Endothelial cell of umbilical vein (primary cell): ENCODE measurements at regions not wholly inside any gene's neighbourhood (a gene's known extent, or its start where the extent isn't known, plus 50 kb on each side); places are given as distances from the start of the nearest gene placed in this dataset.

Experiments
- BruUV-seq: library from RNA; stranded (reverse); fragments of 400-500 nt; replicated peaks from 2 replicates; lab custom pipeline; 2021; lab: Mats Ljungman, UMichigan
- CTCF ChIA-PET: fragments of 300-600, 350-600 bp; sonication (Branson Sonifier 250); formaldehyde crosslinking; loops from one replicate; lab custom pipeline; 2021; ENCODE audit warnings: antibody characterized with exemption, inconsistent platforms; lab: Charles Lee
- POLR2A ChIA-PET: fragments of 300-600, 350-600 bp; sonication (Branson Sonifier 250); formaldehyde crosslinking; loops from one replicate; lab custom pipeline; 2021; ENCODE audit warnings: antibody characterized with exemption, inconsistent platforms; lab: Charles Lee
- DNase-seq: peaks from one replicate; pipeline ENCODE4 v3.0.0-alpha.2; 2011; ENCODE audit warnings: low read depth, low spot score
- FAIRE-seq: peaks from 2 replicates; lab custom pipeline; 2011; peaks lifted over from hg19 to GRCh38; lab: Jason Lieb, UNC
- H2AFZ ChIP-seq: 2 replicates; pipeline ENCODE4 v1.6.0; 2012; ENCODE audit warnings: low read depth, low read length, control low read depth, inconsistent platforms
- H3K27ac ChIP-seq: 2 replicates; pipeline ENCODE4 v1.5.1; 2011; ENCODE audit warnings: low read depth, mild to moderate bottlenecking, control low read depth, low read length, moderate library complexity; ENCODE audit not compliant: insufficient read depth
- H3K27me3 ChIP-seq, 2 experiments: 2 replicates each; pipeline versions ENCODE4 v1.6.0 to v1.6.1; 2011; ENCODE audit warnings: low read length in 2 of 2, mixed read lengths in 1 of 2; ENCODE audit not compliant: control insufficient read depth in 2 of 2, insufficient read depth in 2 of 2
- H3K36me3 ChIP-seq, 2 experiments: 2 replicates in 1 of 2; 3 replicates in 1 of 2; pipeline ENCODE4 v1.5.1; 2011; ENCODE audit warnings: low read length in 2 of 2, mild to moderate bottlenecking in 1 of 2, moderate library complexity in 1 of 2; ENCODE audit not compliant: control insufficient read depth in 2 of 2, insufficient read depth in 2 of 2; ENCODE audit errors: extremely low read depth in 1 of 2
- H3K4me1 ChIP-seq: 3 replicates; pipeline ENCODE4 v1.5.1; 2011; ENCODE audit warnings: mild to moderate bottlenecking, low read length; ENCODE audit not compliant: control insufficient read depth, insufficient read depth; ENCODE audit errors: extremely low read depth
- H3K4me2 ChIP-seq: 2 replicates; pipeline ENCODE4 v1.6.1; 2011; ENCODE audit warnings: low read length, control low read depth, mixed read lengths; ENCODE audit not compliant: insufficient read depth
- H3K4me3 ChIP-seq, 3 experiments: fragments of 200-600 bp in 1 of 3; sonication (generic), shearing (Covaris generic) in 1 of 3; replicated peaks in 1 of 3; 2 replicates each; pipeline ENCODE4 v1.5.1; 2011 to 2016; ENCODE audit warnings: control low read depth in 3 of 3, low read length in 3 of 3, mild to moderate bottlenecking in 2 of 3, inconsistent platforms in 1 of 3, low read depth in 1 of 3, moderate library complexity in 1 of 3; ENCODE audit not compliant: insufficient read depth in 1 of 3
- H3K79me2 ChIP-seq: 2 replicates; pipeline ENCODE4 v1.6.0; 2012; ENCODE audit warnings: low read length, inconsistent platforms; ENCODE audit not compliant: control insufficient read depth, insufficient read depth
- H3K9ac ChIP-seq: replicated peaks from 2 replicates; pipeline ENCODE3; 2011; ENCODE audit warnings: low read length, control low read depth; ENCODE audit not compliant: insufficient read depth; ENCODE audit errors: extremely low read depth
- H3K9me1 ChIP-seq: replicated peaks from 3 replicates; pipeline ENCODE4 v1.6.0; 2011; ENCODE audit warnings: mild to moderate bottlenecking, low read length; ENCODE audit not compliant: control insufficient read depth, insufficient read depth; ENCODE audit errors: extremely low read depth
- H3K9me3 ChIP-seq: replicated peaks from 2 replicates; pipeline ENCODE4 v1.5.1; 2012; ENCODE audit warnings: low read length, inconsistent platforms; ENCODE audit not compliant: control insufficient read depth, insufficient read depth
- H4K20me1 ChIP-seq: replicated peaks from 2 replicates; pipeline ENCODE3; 2011; ENCODE audit warnings: mild to moderate bottlenecking, low read length; ENCODE audit not compliant: control insufficient read depth, insufficient read depth; ENCODE audit errors: extremely low read depth
- EZH2 ChIP-seq: IDR thresholded peaks from 2 replicates; pipeline ENCODE4 v1.6.1; 2012; ENCODE audit warnings: borderline replicate concordance, low read depth, mild to moderate bottlenecking, moderate library complexity, low read length, inconsistent platforms; ENCODE audit not compliant: severe bottlenecking
- FOS ChIP-seq: IDR thresholded peaks from 2 replicates; pipeline ENCODE4 v1.6.1; 2011; ENCODE audit warnings: mild to moderate bottlenecking, low read length, moderate library complexity, borderline replicate concordance; ENCODE audit not compliant: insufficient read depth
- GATA2 ChIP-seq: IDR thresholded peaks from 2 replicates; pipeline ENCODE4 v1.7.0; 2011; ENCODE audit warnings: low read depth, mild to moderate bottlenecking, moderate library complexity, mixed read lengths, low read length; ENCODE audit not compliant: insufficient read length, insufficient read depth
- JUN ChIP-seq: IDR thresholded peaks from 2 replicates; pipeline ENCODE4 v1.6.1; 2011; ENCODE audit warnings: borderline replicate concordance, low read depth; ENCODE audit not compliant: insufficient read length, insufficient read depth
- MYC ChIP-seq: IDR thresholded peaks from one replicate; pipeline ENCODE4 v1.6.1; 2011; ENCODE audit warnings: mild to moderate bottlenecking, low read depth, low read length
- POLR2A ChIP-seq: IDR thresholded peaks from 2 replicates; pipeline ENCODE4 v1.6.1; 2012; ENCODE audit warnings: low read depth, mild to moderate bottlenecking, control low read depth, low read length
- POLR2AphosphoS5 ChIP-seq: IDR thresholded peaks from 2 replicates; pipeline ENCODE4 v1.6.1; 2012; ENCODE audit warnings: low read depth, mild to moderate bottlenecking, control low read depth, low read length, moderate library complexity; ENCODE audit not compliant: insufficient read depth
- dilution Hi-C: fragments of 300-500 bp; cut with MboI; formaldehyde crosslinking; loops from one replicate; pipeline ENCODE4 v1.15.0; 2019; ENCODE audit warnings: low sequenced_read_pairs; ENCODE audit not compliant: extremely low pct_ligation_motif_present
- intact Hi-C: fragments of 100-400 bp; cut with micrococcal nuclease; formaldehyde crosslinking; loops from one replicate; pipeline ENCODE4 v1.10.0; 2022
- TF ChIP-seq, protein P1 (sequence below), 2 donors: IDR thresholded peaks; 1 replicate in 1 of 2; 2 replicates in 1 of 2; pipeline ENCODE4 v1.5.1; 2011; ENCODE audit warnings: low read length in 2 of 2, mild to moderate bottlenecking in 2 of 2, moderate library complexity in 2 of 2, control low read depth in 1 of 2, inconsistent platforms in 1 of 2, low read depth in 1 of 2; ENCODE audit not compliant: insufficient read depth in 1 of 2; ENCODE audit errors: extremely low read depth in 1 of 2
- TF ChIP-seq, protein P2 (sequence below): IDR thresholded peaks from 2 replicates; pipeline ENCODE4 v1.6.1; 2011; ENCODE audit not compliant: insufficient read depth, insufficient read length

DNA sequence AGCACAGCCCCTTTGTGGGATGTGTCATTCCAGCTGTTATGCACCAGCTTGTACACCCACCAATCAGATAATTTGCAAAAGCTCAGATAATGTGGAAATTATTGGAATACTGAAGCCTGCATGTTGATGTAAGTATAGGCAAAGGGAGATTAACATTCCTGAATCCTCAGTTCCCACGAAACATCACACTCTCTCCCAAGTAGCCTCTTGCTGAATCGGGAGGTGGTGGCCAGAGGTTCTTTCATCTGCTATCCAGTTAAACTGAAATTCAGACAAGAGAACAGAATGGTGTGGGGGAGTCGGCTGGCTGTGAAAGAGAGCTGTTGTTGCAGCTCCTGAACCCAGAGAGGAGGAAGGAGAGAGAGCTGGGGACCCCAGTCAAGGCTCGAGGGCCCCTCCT lies 170.9 kb downstream of the ZBTB18 start:
- no peak overlapping the region for H3K27ac ChIP-seq
- CTCF ChIA-PET: interaction anchor here (1.7 kb wide), 1 partner anchor 34 kb away, joined by 5 read pairs; no protein-coding TSS in a partner anchor
- no peak overlapping the region for H2AFZ ChIP-seq
- no peaks in the 10 kb centered on the region for H3K27me3 ChIP-seq
- H3K79me2 ChIP-seq: no peaks in the 10 kb centered on the region
- intact Hi-C loops: no loop called here
- H3K9ac ChIP-seq: no peak overlapping the region
- DNase-seq (no peak), FAIRE-seq (no peak)
- H3K36me3 ChIP-seq: no peaks in the 10 kb centered on the region
- no peak for TF ChIP-seq POLR2A
- TF ChIP-seq, protein P1, sequence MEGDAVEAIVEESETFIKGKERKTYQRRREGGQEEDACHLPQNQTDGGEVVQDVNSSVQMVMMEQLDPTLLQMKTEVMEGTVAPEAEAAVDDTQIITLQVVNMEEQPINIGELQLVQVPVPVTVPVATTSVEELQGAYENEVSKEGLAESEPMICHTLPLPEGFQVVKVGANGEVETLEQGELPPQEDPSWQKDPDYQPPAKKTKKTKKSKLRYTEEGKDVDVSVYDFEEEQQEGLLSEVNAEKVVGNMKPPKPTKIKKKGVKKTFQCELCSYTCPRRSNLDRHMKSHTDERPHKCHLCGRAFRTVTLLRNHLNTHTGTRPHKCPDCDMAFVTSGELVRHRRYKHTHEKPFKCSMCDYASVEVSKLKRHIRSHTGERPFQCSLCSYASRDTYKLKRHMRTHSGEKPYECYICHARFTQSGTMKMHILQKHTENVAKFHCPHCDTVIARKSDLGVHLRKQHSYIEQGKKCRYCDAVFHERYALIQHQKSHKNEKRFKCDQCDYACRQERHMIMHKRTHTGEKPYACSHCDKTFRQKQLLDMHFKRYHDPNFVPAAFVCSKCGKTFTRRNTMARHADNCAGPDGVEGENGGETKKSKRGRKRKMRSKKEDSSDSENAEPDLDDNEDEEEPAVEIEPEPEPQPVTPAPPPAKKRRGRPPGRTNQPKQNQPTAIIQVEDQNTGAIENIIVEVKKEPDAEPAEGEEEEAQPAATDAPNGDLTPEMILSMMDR (IDR thresholded peaks at IDR 0.05; ENCODE audit: extremely low read depth in 1 of 2, insufficient read depth in 1 of 2, low read depth in 1 of 2, low read length in 2 of 2): no peak
- TF ChIP-seq EZH2: no peak
- no peak for TF ChIP-seq JUN
- TF ChIP-seq GATA2: no peak
- no peak for TF ChIP-seq FOS
- no peak for TF ChIP-seq MYC
- TF ChIP-seq, protein P2, sequence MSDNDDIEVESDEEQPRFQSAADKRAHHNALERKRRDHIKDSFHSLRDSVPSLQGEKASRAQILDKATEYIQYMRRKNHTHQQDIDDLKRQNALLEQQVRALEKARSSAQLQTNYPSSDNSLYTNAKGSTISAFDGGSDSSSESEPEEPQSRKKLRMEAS: no peak
- TF ChIP-seq POLR2AphosphoS5: no peak
- no peak overlapping the region for H3K4me2 ChIP-seq
- dilution Hi-C loops: no loop called here
- no peaks in the 10 kb centered on the region for H3K4me1 ChIP-seq
- H3K9me1 ChIP-seq: no peaks in the 10 kb centered on the region
- no peak overlapping the region for H3K4me3 ChIP-seq
- no peaks in the 10 kb centered on the region for H4K20me1 ChIP-seq
- H3K9me3 ChIP-seq: no peaks in the 10 kb centered on the region
- BruUV-seq: no TSS peak
- POLR2A ChIA-PET: interaction anchor here (0.7 kb wide), 1 partner anchor 16 kb away, joined by 3 read pairs; no protein-coding TSS in a partner anchor
